Activated B cell treated with CpG ODN at 0.5 μM for 24 hours (primary cell): ENCODE measurements at regions not wholly inside any gene's neighbourhood (a gene's known extent, or its start where the extent isn't known, plus 50 kb on each side); places are given as distances from the start of the nearest gene placed in this dataset.
"Not testable (repeated sequence)": the region's sequence is repeated elsewhere in the genome, so short reads cannot be mapped to it uniquely, and the experiment has no call there.

Experiments used
- ATAC-seq: fragments of 200-7000 bp; cut with Tn5 transposase; one replicate; pipeline ENCODE4 v1.10.0; 2021; ENCODE audit warnings: low read depth, mild to moderate bottlenecking, moderate library complexity
- CTCF ChIA-PET: fragments of 350-600 bp; sonication (Branson Sonifier 250); formaldehyde crosslinking; loops from one replicate; lab custom pipeline; 2021; ENCODE audit warnings: antibody characterized with exemption; lab: Charles Lee
- POLR2A ChIA-PET: fragments of 350-600 bp; sonication (Branson Sonifier 250); formaldehyde crosslinking; loops from one replicate; lab custom pipeline; 2021; ENCODE audit warnings: antibody characterized with exemption; lab: Charles Lee
- DNase-seq: peaks from one replicate; pipeline ENCODE4 v3.0.0; 2022
- H3K27ac Mint-ChIP-seq: one replicate; pipeline ENCODE4 v1.8.0; 2020; ENCODE audit warnings: mixed read lengths
- H3K27me3 Mint-ChIP-seq: one replicate; pipeline ENCODE4 v1.8.0; 2021; ENCODE audit warnings: mixed read lengths
- H3K36me3 Mint-ChIP-seq: one replicate; pipeline ENCODE4 v1.8.0; 2021; ENCODE audit warnings: low read depth, mixed read lengths
- H3K4me1 Mint-ChIP-seq: one replicate; pipeline ENCODE4 v1.8.0; 2021; ENCODE audit warnings: mixed read lengths
- H3K4me3 Mint-ChIP-seq: one replicate; pipeline ENCODE4 v1.8.0; 2020; ENCODE audit warnings: mild to moderate bottlenecking, mixed read lengths
- H3K9me3 Mint-ChIP-seq: one replicate; pipeline ENCODE4 v1.8.0; 2020; ENCODE audit warnings: mixed read lengths
- intact Hi-C: fragments of 100-400 bp; cut with micrococcal nuclease; formaldehyde crosslinking; loops from one replicate; pipeline ENCODE4 v1.15.1; 2024
- TF ChIP-seq, protein P1 (sequence below): fragments of 200-600 bp; IDR thresholded peaks from one replicate; pipeline ENCODE4 v1.8.0; 2022; ENCODE audit warnings: antibody characterized with exemption, mild to moderate bottlenecking

DNA sequence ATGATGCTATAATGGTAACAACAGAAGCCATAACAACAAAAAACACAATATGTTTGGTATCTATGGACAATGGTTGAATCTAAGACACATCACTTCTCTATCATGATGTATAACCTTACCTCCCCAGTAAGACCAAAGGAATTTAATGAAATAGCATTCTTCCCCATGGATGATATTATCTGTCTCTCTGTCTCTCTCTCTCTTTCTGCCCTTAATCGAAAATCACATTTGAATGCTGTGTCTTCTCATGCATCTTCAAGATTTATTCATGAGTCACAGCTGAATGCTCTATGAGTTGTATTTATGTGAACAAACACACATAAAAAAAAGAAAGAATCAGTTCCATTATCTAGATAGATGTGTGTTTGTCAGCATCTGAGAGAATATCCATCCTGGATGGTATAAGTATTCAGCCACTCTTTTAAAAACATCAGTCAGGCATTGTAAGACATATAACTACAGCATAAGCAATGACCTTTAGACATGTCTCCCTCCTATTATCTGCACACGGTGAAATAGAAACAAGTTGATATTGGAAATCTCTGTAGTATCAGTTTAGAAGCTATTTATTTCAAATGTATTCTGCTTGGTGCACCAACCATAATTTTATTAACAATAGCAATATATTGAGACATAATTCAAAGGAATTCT is 433.3 kb downstream of the TOX3 start:
- DNase-seq, result no peak
- no peak for ATAC-seq
- H3K4me1 Mint-ChIP-seq, result no peaks in the 10 kb centered on the region
- H3K36me3 Mint-ChIP-seq, result no peaks in the 10 kb centered on the region
- no peaks in the 10 kb centered on the region for H3K27me3 Mint-ChIP-seq
- H3K4me3 Mint-ChIP-seq, result no peak overlapping the region
- TF ChIP-seq, protein P1, sequence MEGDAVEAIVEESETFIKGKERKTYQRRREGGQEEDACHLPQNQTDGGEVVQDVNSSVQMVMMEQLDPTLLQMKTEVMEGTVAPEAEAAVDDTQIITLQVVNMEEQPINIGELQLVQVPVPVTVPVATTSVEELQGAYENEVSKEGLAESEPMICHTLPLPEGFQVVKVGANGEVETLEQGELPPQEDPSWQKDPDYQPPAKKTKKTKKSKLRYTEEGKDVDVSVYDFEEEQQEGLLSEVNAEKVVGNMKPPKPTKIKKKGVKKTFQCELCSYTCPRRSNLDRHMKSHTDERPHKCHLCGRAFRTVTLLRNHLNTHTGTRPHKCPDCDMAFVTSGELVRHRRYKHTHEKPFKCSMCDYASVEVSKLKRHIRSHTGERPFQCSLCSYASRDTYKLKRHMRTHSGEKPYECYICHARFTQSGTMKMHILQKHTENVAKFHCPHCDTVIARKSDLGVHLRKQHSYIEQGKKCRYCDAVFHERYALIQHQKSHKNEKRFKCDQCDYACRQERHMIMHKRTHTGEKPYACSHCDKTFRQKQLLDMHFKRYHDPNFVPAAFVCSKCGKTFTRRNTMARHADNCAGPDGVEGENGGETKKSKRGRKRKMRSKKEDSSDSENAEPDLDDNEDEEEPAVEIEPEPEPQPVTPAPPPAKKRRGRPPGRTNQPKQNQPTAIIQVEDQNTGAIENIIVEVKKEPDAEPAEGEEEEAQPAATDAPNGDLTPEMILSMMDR, result no peak
- H3K27ac Mint-ChIP-seq, result no peak overlapping the region
- intact Hi-C loops, result no loop called here
- H3K9me3 Mint-ChIP-seq, result peaks cover 1% of the 10 kb centered on the region
- POLR2A ChIA-PET, result no interaction called here
- CTCF ChIA-PET, result no interaction called here

DNA sequence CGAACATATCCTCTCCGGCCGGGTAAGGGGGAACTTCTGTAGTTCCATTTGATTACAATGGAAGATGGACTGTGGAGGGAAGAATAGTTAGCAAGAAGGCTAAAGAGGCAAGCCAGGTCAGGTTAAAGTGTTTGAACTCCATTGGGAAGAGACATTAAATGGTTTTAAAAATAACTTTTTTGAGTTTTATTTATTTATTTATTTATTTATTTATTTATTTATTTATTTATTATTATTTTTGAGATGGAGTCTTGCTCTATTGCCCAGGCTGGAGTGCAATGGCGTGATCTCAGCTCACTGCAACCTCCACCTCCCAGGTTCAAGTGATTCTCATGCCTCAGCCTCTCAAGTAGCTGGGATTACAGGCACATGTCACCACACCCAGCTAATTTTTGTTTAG is 441.9 kb downstream of the TOX3 start:
- H3K9me3 Mint-ChIP-seq, H3K27me3 Mint-ChIP-seq, H3K27ac Mint-ChIP-seq, intact Hi-C loops, ATAC-seq, DNase-seq, POLR2A ChIA-PET, H3K4me3 Mint-ChIP-seq, CTCF ChIA-PET, H3K36me3 Mint-ChIP-seq, H3K4me1 Mint-ChIP-seq: not testable (repeated sequence)

DNA sequence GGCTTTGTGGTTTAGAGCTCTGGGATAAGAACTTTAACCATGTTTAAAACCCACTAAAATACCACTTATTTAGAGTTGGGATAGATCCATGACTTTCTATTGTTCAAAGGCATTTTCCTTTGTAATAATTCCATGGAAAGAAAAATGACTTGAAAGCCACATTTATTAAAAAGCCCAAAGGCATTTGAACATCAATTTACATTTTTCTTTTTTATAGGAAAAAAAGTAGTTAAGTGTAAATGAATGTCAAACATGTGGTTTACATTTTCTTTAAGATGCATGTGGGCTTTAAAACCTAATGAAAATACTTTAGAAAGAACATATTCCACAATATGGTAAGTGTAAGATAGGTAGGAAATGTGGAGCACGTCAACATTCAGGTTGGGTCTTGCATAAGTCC is 443.2 kb downstream of the TOX3 start:
- ChIA-PET CTCF (no interaction called here), POLR2A (no interaction called here)
- Mint-ChIP-seq H3K4me1 (no peaks in the 10 kb centered on the region), H3K27me3 (no peaks in the 10 kb centered on the region), H3K9me3 (peaks cover 8% of the 10 kb centered on the region), H3K36me3 (no peaks in the 10 kb centered on the region), H3K27ac (no peak overlapping the region), H3K4me3 (no peak overlapping the region)
- ATAC-seq, result no peak
- TF ChIP-seq, protein P1, result no peak
- no peak for DNase-seq
- intact Hi-C loops, result no loop called here

DNA sequence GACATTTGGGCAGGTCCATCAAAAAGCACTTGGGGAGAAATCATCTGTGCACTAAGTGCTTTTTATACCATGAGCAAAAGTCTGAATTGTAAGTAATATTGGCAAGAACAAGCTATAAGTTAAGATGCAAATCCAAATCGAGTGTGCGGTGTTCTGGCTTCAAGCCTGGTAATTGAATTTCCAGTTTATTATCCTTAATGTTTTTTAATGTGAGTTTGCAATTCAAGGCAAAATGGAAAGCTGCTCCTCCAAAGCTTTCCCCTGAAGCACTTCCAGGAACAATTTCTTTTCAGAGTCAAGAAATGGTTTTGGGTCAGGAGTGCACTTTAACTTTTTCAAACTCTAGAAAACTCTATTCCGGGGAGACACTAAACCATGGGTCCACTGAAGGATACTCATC is 445.7 kb downstream of the TOX3 start:
- no peak overlapping the region for H3K4me3 Mint-ChIP-seq
- intact Hi-C loops, result no loop called here

DNA sequence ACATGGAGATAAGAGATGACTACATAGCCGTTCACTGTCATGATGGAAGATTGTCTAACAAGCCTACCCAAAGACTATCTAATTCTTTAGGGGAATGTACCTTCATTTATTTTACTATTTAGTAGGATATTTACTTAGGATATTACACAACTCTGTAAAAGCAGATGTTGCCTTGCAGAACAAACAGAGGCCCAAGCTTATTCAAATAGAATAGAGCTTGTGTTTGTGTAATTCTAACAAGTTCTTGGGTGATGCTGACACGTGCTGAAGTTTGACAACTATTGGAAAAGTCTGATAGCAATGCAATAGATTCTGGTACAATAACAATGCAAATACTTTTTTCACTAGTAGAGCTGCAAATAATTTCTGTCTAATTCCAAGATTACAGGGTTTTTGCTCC is 447.6 kb downstream of the TOX3 start:
- Mint-ChIP-seq H3K9me3 (peaks cover 11% of the 10 kb centered on the region), H3K27me3 (no peaks in the 10 kb centered on the region), H3K27ac (no peak overlapping the region), H3K36me3 (no peaks in the 10 kb centered on the region), H3K4me3 (no peak overlapping the region), H3K4me1 (no peaks in the 10 kb centered on the region)
- ATAC-seq (no peak), DNase-seq (no peak)
- CTCF ChIA-PET, result no interaction called here
- TF ChIP-seq, protein P1, result no peak
- intact Hi-C loops, result no loop called here
- POLR2A ChIA-PET, result no interaction called here

More for the DNA sequence above, 445.7 kb downstream of the TOX3 start:
- ChIA-PET CTCF (no interaction called here), POLR2A (no interaction called here)
- DNase-seq (no peak), ATAC-seq (no peak)
- Mint-ChIP-seq H3K27ac (no peak overlapping the region), H3K9me3 (peaks cover 8% of the 10 kb centered on the region), H3K27me3 (no peaks in the 10 kb centered on the region), H3K36me3 (no peaks in the 10 kb centered on the region), H3K4me1 (no peaks in the 10 kb centered on the region)
- TF ChIP-seq, protein P1, result no peak

DNA sequence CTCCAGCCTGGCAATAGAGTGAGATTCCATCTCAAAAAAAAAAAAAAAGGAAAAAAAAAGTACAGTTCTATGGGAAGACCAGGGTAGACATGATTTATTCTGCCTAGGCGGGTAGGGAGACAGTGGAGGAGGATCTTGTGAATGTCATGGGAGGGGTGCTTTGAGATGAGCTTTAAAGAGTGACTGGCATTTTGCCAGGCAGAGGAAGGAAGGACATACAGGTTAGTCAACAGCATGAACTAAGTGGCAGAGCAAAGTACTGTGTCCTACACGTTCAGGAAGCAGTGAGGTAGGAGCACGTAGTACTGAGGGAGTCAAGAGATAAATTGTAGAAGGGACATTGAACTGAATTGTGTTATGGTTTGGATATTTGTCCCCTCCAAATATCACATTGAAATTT is 451.5 kb downstream of the TOX3 start:
- TF ChIP-seq, protein P1, result no peak
- ChIA-PET CTCF (no interaction called here), POLR2A (no interaction called here)
- intact Hi-C loops, result no loop called here
- no peak for DNase-seq
- no peak overlapping the region for H3K27ac Mint-ChIP-seq
- no peak for ATAC-seq
- no peak overlapping the region for H3K4me3 Mint-ChIP-seq
- H3K27me3 Mint-ChIP-seq, result no peaks in the 10 kb centered on the region
- no peaks in the 10 kb centered on the region for H3K36me3 Mint-ChIP-seq
- peaks cover 3% of the 10 kb centered on the region for H3K9me3 Mint-ChIP-seq
- H3K4me1 Mint-ChIP-seq, result no peaks in the 10 kb centered on the region
